ENCODE measurements at regions not wholly inside any gene's neighbourhood (a gene's known extent, or its start where the extent isn't known, plus 50 kb on each side); places are given as distances from the start of the nearest gene placed in this dataset.
"Not testable (repeated sequence)": the region's sequence is repeated elsewhere in the genome, so short reads cannot be mapped to it uniquely, and the experiment has no call there.

DNA sequence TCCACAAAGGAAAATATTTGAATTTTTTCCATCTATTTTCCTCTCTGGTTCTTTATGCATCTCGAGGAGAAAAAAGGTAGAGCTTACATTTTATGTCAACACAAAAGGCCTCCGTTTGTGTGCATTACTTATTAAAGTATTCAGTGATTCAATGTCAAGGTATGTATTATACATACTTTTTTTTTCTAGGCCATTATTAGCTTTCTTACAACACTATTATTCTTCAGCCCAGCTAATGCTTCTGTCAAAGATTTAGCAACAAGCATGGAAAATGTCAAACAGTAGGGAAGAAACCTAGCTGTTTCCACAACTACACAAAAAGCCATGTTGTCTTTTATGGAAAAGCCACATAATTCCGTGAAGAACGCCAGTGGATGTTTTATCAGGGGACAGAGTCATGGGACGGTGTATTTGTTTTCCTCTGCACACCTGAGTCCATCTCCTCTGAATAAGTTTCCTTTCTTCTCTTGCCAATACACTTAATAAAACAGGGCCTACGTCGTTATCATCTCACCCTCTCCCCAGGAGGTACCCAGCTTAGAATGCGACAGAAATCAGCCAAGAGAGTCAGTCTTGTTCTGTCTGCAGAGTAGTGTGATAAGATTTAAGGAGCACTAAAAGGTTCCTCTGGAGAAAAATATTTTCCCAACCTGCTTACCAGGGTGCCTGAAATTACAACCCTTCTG is 209.7 kb upstream of the AUTS2 start:
- DNase-seq = no peak

DNA sequence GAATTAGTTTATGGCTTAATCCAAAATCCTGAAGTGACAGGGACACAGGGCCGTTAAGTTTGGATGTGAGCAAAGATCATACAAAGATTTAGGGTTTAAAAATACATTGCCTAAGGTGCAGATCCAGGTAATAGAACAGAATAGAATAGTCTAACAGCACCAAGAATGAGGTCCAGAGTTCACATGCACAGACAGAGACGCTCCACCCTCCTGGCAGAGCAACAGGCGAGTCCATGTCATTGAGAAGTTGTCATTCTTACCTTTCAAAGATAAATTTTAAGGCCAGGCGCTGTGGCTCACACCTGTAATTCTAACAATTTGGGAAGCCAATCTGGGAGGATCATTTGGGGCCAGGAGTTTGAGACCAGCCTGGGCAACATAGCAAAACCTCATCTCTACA is 209.1 kb upstream of the AUTS2 start:
- DNase-seq = no peak

DNA sequence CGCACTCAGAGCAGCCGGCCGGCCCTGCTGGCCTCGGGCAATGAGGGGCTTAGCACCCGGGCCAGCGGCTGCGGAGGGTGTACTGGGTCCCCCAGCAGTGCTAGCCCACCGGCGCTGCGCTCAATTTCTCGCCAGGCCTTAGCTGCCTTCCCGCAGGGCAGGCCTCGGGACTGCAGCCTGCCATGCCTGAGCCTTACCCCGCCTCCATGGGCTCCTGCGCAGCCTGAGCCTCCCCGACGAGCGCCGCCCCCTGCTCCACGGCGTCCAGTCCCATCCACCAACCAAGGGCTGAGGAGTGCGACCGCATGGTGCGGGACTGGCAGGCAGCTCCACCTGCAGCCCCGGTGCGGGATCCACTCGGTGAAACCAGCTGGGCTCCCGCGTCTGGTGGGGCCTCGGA is 204.4 kb upstream of the AUTS2 start:
- not testable (repeated sequence) for DNase-seq

DNA sequence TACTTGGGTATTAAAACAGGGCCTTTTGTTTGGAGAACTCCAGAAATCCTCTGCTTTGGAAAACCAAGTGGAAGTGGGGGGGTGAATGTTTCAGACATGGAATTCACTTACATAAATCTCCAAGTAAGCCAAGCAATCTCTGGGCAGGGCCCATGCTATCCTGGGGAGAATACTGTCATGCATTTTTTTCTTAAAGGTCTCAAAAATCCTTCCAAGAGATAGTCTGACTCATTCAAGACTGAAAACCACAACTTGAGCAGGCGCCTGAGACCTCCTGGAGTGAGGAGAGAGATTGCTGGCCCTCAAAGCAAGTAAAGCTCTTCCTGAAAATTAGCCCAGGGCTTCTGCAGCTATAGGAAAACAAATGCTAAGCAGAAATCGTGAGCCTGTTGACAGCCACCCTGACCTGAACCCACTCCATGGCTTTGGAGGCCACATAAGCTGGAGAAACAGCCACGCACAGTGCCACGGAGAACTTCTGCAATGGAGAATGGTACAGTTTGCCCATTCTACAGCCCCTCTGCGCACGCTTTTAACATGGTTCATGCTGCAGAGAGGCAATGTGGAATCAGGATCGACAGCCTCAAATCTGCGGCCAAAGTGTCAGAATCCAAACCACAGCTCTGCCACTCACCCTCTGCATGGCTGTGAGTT is 203.1 kb upstream of the AUTS2 start:
- no peak for DNase-seq

DNA sequence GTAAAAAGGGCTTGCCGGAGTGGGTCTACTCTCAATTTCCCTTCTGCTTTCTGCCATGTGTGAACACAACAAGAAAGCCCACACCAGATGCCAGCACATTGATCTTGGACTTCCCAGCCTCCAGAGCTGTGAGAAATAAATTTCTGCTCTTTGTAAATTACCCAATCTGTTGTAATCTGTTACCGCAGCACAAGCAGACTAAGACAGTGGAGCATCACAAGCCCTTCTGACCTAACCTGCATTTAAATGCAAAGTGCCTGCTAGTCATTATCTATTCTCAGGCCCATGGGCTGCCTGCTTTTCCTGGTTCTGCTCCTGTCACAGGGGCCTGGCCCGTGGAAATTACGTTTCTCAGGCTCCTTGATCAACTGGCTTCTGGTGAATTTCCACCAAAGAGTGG is 199.3 kb upstream of the AUTS2 start:
- no peak for DNase-seq

DNA sequence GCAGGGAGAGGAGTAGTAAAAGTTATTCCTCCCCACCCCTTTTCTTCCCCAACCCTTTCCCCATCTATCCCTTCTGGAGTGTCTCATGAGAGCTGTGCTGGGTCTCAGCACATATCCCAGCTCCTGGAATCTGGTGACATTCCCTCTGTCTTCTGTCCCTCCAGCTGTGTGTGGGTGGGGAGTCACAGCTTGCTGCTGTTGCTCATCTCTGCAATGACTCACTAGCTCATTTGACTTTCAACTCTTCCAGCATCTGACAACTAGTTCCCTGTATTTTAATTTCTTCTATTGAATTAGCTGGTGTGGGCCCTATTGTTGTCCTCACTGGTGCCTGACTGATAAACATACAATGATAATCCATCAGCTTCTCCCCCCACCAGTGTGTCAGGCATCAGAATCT is 198.9 kb upstream of the AUTS2 start:
- no peak for DNase-seq

DNA sequence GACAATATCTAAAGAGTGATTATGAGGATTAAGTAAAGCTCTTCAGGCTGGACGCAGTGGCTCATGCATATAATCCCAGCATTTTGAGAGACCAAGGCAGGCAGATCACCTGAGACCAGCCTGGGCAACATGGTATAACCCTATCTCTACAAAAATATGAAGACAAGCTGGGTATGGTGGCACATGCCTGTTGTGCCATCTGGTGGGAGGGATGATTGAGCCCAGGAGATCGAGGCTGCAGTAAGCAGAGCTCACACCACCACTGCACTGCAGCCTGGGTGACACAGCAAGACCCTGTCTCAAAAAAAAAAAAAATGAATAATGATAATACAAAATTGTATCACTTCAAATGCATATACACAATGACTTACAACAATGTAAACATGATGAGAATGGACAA is 195.6 kb upstream of the AUTS2 start:
- DNase-seq = no peak

DNA sequence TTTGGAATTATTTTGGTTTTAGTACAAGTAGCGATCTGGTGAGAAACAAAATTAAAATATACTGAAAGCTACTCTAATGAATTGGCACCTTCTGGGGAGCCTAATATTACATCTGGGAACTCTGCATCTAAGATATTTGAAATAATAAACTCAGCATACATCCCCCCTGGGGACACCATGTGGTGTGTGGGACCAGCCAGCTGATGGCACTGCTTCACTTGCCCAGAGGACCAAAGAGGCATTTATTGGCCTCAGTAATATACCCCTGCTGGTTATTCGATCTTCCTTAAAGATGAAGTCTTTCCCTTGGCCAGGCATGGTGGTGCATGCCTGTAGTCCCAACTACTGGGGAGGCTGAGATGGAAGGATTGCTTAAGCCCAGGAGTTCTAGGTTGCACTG is 195.1 kb upstream of the AUTS2 start:
- DNase-seq = no peak

DNA sequence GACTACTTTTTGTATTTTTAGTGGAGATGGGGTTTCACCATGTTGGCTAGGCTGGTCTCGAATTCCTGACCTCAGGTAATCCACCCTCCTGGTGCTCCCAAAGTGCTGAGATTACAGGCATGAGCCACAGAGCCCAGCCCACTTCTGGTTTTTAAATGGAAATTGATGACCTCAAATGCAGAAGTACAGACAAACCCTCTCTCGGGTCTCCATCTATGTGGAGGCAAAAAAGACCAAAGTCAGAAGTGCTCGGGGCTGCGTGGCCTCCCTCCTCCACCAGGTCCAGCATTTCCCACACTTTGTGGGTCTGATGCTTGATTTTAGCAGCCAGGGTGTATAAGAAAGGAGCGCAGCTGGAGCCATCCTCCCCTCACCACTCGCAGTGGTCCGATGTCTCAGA is 187.3 kb upstream of the AUTS2 start:
- DNase-seq = no peak

DNA sequence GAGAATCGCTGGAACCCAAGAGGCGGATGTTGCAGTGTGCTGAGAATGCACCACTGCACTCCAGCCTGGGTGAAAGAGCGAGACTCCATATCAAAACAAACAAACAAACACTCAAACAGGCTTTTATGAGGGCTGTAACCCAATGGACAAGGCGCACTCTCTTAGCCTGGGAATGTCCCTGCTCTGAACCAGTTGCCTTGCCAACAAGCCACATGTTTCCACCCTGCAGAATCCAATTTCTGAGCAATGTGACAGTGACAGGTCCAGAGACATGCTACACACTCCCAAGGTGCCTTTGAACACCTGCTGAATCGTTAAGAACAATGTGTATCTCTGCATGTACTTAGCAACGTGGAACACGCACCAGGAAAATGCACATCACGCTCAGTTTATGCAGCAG is 186.8 kb upstream of the AUTS2 start:
- DNase-seq = no peak

DNA sequence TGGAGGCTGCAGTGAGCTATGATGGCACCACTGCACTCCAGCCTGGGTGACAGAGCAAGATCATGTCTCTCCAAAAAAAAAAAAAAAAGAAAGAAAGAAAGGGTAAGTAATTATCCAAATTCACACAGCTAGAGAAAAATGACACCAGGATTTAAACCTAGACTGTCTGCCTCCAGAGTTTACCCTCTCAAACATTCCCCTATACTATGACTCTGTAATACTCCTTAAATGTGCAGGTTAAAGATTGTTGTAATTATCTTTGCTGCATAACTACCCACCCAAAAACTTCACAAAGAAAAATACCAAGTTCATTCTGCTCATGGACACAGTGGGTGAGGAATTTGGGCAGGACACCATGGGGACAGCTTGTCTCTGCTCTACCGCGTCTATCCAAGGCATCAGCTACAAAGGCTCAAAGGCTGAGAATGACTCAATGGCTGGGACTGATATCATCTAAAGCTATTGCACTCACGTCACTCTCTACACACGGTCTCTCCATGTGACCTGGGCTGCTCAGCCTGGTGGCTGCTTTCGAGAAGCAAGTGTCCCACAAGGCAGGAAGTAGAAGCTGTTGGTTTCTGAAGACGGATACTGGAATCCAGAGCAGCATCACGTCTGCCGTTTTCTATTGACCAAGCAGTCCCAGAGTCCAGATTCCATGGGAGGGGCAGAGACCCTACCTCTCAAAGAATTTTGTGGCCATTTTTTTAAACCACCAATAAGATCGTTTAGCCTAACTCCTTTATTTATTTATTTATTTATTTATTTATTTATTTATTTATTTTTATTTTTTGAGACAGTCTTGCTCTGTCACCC is 185.7 kb upstream of the AUTS2 start:
- DNase-seq = no peak

DNA sequence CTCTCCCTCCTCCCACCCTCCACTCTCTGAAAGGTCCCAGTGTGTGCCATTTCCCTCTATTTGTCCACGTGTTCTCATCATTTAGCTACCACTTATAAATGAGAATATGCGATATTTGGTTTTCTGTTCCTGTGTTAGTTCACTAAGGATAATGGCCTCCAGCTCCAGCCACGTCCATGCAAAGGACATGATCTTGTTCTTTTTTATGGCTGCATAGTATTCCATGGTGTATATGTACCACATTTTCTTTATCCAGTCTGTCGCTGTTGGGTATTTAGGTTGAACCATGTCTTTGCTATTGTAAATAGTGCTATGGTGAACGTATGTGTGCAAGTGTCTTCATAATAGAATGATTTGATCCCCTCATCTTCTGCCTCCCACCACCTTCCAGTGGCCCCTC is 183.7 kb upstream of the AUTS2 start:
- no peak for DNase-seq

DNA sequence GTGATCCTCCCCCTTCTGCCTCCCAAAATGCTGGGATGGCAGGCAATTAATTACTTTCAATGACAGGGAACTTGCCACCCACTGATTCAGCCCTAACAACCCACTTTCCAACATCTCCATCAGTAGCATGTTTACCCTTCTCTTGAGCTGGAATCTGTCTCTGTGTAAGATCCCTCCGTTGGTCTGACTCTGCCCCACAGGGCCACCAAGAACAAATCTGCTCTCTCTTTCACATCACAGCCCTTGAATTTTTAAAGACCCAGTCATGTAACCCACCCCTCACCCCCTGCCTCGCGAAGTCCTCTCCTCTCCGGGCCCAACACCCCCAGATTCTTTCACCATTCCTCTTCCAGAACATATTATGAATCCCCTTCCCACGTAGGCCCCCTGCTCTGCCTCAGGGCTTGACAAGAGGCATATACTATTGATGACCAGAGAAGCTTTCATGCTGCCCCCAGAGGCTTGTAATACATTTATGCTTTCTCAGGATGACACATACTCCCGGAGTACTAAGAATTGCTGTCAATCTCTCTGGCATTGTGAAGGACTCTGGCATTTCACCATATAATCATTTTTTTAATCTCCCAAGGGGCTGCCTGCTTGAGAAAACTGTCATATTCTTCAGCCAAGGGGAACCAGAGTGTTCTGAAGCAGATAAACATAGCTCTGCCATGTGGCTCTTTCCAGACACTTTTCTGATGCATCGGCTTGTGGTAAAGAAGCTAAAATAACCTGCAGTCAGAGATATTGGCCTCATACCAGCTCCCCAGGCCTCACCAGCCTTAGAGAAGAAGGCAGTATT is 179.2 kb upstream of the AUTS2 start:
- DNase-seq = no peak

DNA sequence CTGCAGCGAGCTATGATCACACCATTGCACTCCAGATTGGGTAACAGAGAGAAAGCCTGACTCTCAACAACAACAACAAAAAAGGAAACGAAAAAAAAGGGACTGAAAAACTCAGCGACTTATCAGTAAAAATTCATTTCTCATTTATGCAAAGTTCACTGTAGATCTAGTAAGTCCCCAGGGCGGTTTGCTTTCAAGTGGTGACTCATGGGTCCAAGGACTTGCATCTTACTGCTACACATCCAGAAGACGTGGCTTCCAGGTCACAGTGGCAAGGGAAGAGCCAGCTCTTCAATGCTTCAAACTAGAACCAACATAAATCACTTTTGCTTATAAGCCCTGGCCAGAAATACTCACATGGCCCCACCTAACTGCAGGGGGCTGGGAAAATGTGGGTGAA is 178.3 kb upstream of the AUTS2 start:
- DNase-seq = no peak

DNA sequence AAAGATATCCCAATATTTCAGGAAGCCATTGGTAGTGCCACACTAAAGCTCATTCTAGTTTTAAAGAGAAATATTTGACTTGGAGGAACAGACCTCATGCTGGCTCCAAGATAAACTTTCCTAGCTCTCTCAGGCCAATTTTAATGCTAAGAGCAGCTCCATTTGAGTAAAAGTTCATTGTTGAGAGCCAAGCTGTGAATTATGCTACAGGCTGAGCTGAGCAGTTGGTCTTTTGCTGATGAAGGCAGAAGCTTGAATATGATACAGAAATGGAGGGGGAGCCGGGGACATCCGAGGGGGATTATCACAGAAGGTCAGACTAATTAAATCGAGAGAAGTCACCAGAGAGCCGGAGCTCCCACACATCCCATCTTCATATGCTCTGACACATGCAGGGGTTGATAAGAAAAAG is 175.7 kb upstream of the AUTS2 start:
- no peak for DNase-seq

DNA sequence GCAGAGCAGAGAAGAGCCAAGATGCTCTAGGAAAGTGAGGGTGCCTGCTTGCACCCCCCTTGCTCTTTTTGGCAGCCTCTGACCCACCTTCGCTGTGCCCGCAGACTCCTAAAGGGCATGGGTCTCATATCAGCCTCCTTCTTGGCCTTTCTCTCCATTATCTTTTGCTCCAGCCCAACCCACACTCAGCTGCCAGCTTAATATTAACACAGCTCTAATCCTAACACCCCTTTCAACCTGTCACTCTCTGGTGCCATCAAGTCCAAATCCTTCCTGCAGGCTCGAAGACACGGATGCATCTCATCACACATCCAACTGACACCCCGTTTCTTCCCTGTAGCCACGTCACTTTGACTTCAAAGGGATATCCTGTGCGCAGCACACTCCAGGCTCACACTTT is 171.6 kb upstream of the AUTS2 start:
- DNase-seq = no peak

DNA sequence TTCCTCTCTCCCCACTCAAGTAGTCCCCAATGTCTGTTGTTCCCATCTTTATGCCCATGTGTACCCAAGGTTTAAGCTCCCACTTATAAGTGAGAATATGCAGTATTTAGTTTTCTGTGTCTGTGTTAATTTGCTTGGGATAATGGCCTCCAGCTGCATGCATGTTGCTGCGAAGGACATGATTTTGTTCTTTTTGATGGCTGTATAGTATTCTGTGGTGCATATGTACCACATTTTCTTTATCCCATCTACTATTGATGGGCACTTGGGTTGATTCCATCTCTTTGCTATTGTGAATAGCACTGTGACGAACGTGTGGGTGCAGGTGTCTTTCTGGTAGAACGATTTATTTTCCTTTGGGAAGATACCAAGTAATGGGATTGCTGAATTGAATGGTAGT is 170.2 kb upstream of the AUTS2 start:
- no peak for DNase-seq

DNA sequence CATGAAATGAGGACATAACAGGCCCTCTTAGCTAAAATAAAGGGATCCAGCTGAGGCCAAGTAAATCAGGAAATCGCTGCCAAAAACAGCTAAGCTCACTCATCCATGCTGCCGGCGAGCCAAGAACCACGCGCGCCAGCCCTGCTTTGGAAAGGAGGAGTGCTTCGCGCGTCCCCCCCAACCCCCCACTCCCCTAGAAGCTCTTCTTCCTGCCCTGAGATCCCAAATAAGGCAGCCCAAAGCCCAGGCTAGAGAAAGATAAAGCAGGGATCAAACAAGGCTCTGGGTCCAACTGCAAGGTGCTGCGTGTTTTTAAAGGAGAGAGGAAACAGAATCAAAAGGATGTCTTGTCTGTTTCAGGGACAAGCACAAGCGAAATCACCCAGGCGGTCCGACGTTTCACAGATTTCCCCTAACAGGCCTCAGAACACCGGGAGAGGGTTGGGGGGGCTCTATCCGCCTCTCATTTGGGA is 168.3 kb upstream of the AUTS2 start:
- DNase-seq = no peak

DNA sequence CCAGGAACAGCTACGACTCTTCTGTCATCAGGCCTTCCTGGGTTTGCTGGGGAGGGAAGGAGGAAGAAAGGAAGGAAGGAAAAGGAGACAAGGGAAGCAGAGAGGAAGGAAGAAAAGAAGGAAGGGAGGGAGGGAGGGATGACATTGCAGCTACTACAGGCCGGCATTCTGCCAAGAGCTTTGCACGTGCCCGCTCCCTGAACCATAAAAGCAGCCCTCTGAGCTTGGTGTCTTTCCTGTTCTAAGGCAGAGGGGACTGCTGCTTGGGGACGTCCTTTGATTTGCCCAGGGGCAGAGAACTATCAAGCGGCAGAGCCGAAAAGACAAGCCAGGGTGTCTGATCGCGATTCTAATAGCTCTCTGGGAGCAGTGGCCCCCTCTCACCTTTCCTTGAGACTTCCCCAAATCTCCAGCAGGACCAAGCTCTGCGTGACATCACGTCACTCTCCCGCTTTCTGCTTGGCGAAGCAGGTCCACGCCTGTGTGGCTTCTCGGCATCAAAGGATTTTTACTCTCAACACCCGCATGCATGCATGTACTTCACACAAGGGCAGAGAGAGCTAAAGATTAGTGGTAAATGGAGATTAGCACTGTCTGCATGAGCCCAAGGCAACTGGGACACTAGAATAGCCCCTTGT is 167.8 kb upstream of the AUTS2 start:
- no peak for DNase-seq

DNA sequence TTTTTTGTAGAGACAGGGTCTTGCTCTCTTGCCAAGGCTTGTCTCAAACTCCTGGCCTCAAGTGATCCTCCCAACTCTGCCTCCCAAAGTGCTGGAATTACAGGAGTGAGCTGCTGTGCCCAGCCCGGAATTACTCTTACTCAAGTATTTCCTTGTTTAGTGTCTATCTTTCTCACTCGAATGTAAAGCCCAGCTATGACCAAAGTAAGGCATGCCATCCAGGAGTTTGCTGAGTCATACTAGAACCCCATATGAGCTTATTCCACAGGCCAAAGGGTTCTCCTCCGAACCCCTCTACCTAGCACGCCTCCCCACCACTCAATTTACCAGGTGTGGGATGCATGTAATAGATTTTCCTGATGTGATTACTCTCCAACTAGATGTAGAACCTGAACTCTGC is 166.6 kb upstream of the AUTS2 start:
- DNase-seq = no peak

DNA sequence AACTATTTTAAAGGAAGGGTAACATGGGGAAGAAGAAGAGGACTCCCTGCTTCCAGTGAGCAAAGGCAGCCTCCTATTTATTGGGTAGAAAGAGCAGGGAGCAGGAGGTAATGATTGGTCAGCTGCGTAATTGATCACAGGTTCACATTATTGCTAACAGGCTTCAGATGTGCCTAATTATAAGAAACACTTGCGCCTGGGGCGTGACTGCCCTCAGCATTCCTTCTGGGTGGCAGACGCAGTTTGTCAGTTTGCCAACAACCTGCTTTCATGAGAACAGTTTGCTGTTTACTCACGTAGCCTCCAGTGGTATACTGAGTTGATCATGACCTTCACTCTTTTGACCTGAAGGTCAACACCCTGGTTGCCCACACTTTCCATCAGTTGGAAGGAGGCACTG is 166.0 kb upstream of the AUTS2 start:
- not testable (repeated sequence) for DNase-seq

DNA sequence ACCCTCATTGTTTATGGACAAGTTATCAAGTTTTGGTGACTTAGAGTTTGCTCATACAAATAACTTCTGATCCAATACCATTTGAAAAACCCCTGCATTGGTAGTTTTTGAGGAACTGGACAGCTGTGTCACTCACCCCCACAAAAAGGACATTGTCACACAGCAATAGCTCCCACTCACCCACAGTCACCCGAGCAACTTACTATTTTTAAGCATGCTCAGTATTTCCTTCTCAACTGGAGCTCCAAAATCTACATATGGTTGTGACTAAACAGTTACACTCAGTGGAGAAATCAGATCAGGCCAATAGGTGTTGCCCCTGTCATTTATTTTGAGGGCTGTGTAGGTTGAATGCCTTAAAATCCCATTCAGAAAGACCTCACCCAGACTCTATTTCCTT is 165.2 kb upstream of the AUTS2 start:
- no peak for DNase-seq

DNA sequence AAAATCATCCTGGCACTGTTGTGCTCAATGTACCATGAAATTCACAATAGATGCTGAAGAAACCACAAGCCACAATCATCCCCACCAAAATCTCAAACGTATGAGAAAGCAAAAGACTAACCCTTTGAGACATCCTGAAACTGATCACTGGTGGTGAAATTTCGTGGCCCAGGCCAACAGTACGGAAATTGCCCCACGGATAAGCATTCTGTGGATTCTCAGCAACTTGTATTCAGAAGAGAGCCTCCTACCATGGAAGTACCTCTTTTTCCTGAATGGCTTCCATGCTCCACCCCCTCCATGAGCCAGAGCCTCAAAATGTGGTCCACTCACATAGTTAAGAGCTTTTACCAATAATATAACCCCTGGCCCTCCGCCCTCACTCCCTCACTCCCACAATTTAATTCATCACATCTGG is 163.9 kb upstream of the AUTS2 start:
- DNase-seq = no peak

Data from NCI-H510A treated with DMSO at 0.1 percent for 48 hours (cell line).